ENCODE measurements at regions not wholly inside any gene's neighbourhood (a gene's known extent, or its start where the extent isn't known, plus 50 kb on each side); places are given as distances from the start of the nearest gene placed in this dataset.

GRCh38 chr20:6959900-6960312 lies 192.4 kb downstream of the BMP2 start (continued):
- TF ChIP-seq, protein P1, sequence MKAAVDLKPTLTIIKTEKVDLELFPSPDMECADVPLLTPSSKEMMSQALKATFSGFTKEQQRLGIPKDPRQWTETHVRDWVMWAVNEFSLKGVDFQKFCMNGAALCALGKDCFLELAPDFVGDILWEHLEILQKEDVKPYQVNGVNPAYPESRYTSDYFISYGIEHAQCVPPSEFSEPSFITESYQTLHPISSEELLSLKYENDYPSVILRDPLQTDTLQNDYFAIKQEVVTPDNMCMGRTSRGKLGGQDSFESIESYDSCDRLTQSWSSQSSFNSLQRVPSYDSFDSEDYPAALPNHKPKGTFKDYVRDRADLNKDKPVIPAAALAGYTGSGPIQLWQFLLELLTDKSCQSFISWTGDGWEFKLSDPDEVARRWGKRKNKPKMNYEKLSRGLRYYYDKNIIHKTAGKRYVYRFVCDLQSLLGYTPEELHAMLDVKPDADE (IDR thresholded peaks at IDR 0.05), result no peak
- TF ChIP-seq ZNF331 (CRISPR knock-in tag; IDR thresholded peaks at IDR 0.05; ENCODE audit: low read depth) (no peak), NANOG (IDR thresholded peaks at IDR 0.05; ENCODE audit: borderline replicate concordance) (no peak), ZNF114 (CRISPR knock-in tag; IDR thresholded peaks at IDR 0.05) (no peak), REST (IDR thresholded peaks at IDR 0.05; ENCODE audit: unreplicated experiment) (no peak), CTCF (conservative IDR thresholded peaks at IDR 0.05; ENCODE audit: low read depth in 2 of 2) (no peak)

DNA sequence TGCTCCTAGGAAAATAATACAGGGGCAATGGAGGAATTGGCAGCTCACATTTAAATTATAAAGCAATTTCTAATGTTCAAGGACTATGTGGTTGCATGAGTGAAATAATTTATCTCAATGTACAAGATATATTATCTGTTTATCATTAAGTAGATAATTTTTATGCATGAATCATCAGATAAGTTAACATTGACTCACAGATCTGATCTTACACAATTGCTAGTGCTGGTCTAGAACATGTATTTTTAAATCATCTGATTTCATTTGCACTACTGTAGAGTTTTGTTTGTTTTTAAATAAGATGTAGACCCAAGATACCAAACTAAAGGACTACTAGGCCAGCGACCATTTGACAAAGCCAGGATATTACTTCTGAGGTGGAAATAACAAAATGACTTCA lies 199.2 kb downstream of the BMP2 start:
- Histone ChIP-seq H3K4me2 (no peak overlapping the region), H3K4me3 (no peak overlapping the region), H3K27ac (ENCODE audit: low read depth) (no peak overlapping the region), H4K20me1 (replicated peaks; ENCODE audit: insufficient read depth) (no peaks in the 10 kb centered on the region), H3K36me3 (ENCODE audit: insufficient read depth) (no peaks in the 10 kb centered on the region), H3K27me3 (ENCODE audit: insufficient read depth) (no peaks in the 10 kb centered on the region), H3K9me2 (ENCODE audit: insufficient read depth) (peaks cover 4% of the 10 kb centered on the region; the same call in 1 of the 2 replicates), H3F3A (replicated peaks; ENCODE audit: low read depth) (no peaks in the 10 kb centered on the region), H3K4me1 (ENCODE audit: insufficient read depth) (no peaks in the 10 kb centered on the region), H2AFZ (no peak overlapping the region), H3K79me2 (replicated peaks; ENCODE audit: insufficient read depth) (no peaks in the 10 kb centered on the region)
- no peak for ATAC-seq
- peaks cover 3% of the 10 kb centered on the region for H3K27me3 Mint-ChIP-seq (ENCODE audit: insufficient read depth, low read depth, poor library complexity)
- no peak for DNase-seq (ENCODE audit: low spot score)
- no peaks in the 10 kb centered on the region for H3K36me3 Mint-ChIP-seq (ENCODE audit: low read depth)
- H3K4me1 Mint-ChIP-seq, result no peaks in the 10 kb centered on the region
- no peak overlapping the region for H3K4me3 Mint-ChIP-seq
- H3K9me3 Mint-ChIP-seq, result no peaks in the 10 kb centered on the region
- no peak overlapping the region for H3K27ac Mint-ChIP-seq
- TF ChIP-seq NANOG (IDR thresholded peaks at IDR 0.05; ENCODE audit: borderline replicate concordance) (no peak), EZH2 (IDR thresholded peaks at IDR 0.05; ENCODE audit: low read depth, unreplicated experiment) (no peak), CTCF (conservative IDR thresholded peaks at IDR 0.05; ENCODE audit: low read depth in 2 of 2) (no peak), ZNF114 (CRISPR knock-in tag; IDR thresholded peaks at IDR 0.05) (no peak)
- TF ChIP-seq, protein P1 (IDR thresholded peaks at IDR 0.05), result no peak

Measured in GM23338 (cell line).